DMS53 (cell line): ENCODE measurements at regions not wholly inside any gene's neighbourhood (a gene's known extent, or its start where the extent isn't known, plus 50 kb on each side); places are given as distances from the start of the nearest gene placed in this dataset.

Source experiments
- DNase-seq: peaks from one replicate; lab custom pipeline; 2025; lab: John Stamatoyannopoulos, UW

DNA sequence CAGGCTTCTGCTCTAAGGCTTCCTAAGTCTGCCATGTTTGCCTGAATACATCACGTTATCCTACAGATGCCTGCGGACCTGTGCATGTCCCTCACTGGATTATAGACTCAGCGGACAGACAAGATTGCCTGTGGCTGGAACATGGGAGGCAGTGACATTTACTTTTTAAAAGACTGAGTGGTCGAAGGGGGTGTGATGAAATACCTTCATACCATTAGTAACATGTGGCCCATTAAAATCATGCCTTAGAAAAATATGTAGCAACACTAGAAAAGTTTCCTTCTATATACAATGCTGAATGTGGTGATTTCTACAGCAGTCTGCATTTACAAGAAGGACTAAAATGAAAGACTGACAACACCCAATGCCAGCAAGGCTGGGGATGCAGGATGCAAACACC lies 154.4 kb downstream of the ASB1 start:
- no peak for DNase-seq

DNA sequence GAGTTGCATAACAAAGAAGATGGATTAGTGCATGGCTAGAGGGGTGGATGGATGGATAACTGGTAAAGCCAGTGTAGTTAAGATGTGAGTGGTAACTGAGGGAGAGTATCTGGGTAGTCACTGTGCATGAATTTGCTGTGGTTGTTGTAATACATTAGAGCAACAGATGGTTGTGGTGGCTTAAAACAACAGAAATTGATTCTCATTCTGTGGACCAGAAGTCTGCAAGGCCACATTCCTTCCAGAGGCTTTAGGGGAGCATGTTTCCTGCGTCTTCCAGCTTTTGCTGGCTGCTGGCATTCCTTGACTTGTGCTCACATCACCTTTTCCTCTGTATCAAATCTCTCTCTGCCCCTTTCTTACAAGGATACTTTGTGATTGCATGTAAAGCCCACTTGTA lies 155.4 kb downstream of the ASB1 start:
- no peak for DNase-seq

DNA sequence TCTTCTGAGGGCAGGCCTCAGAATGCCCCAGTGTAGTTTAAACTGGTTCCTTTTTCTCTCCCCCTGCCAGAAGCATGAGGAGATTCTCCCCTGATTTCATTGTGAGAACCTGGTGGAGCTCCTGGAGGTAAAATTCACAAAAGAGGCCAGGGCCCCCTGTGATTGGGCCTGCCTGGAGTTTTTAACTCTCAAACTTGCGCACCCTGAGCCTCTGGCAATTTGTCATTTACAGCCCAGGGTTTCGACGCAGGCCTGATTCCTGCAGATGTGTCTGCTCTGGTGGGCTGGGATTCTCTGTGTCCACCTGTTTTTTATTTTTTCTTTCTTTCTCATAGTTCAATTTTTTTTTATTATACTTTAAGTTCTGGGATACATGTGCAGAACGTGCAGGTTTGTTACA lies 157.9 kb downstream of the ASB1 start:
- DNase-seq = no peak

- no peak for DNase-seq
Observed at GRCh38 chr2:238585836-238586821, 159.4 kb downstream of the ASB1 start.

GRCh38 chr2:238586931-238587775 lies 160.4 kb downstream of the ASB1 start:
- no peak for DNase-seq

DNA sequence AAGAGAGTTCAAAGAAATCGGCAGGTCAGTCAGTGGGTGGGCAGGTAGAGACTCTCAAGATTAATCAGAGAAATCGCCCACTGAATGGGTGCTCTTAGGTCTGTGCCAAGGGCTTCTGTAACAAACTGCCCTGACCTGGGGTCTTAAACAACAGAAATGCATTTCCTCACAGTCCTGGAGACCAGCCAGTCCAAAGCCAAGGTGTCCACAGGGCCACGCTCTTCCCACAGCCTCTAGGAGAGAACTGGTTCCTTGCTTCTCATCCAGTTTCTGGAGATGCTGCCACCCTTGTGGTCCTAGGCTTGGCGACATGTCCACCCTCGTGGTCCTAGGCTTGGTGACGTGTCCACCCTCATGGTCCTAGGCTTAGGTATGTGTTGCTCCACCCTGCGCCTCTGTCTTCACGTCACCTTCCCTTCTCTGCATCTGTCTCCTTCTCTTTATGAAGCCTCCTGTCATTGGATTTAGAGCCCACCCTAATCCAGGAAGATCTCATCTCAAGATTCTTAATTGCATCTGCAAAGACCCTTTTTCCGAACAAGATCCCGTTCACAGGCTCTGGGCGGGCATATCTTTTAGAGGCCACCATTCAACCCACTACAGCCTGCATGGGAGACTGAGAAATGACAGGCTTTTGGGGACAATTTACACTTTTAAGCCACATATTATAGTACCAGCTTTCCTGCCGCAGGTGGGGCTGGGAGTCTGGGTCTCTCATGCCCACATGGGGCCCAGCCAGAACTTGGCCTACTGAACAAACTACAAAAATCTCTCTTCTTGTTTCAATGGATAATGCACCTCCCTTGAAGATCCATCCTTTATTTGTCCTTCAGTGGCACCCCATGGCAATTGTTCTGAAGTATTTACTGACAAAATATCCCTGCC lies 161.3 kb downstream of the ASB1 start:
- DNase-seq = no peak

- no peak for DNase-seq
Observed at GRCh38 chr2:238589591-238590460, 163.1 kb downstream of the ASB1 start.

DNA sequence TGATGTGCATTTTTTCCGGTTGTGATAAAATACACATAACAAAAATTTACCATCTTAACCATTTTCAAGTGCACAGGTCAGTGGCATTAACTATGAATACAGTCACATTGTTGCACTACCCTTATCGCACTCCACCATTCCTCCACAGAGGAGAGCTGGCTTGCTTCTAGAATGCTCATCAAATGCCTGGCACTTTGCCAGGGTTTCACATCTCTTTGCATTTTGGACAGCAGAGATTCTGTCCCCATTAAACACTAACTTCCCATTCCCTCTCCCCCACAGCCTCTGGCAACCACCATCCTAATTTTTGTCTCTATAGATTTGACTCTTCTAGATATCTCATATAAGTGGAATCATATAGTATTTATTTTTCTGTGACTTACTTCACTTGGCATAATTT lies 165.0 kb downstream of the ASB1 start:
- no peak for DNase-seq

DNA sequence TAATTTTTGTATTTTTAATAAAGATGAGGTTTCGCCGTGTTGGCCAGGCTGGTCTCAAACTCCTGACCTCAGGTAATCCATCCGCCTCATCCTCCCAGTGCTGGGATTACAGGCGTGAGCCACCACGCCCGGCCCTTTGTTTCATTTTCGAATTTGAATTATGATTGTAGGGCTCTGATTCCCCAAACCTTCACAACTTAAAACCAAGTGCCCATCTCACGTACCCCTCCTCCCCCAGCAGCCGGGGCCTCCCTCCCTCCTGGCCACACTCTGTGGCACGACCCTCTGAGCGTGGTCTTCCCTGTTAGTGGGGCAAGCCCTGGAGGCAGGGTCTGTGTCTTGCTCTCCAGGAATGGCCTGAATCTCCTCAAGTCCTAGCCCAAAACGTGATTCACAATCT lies 166.5 kb downstream of the ASB1 start:
- DNase-seq = no peak

- DNase-seq = no peak
Observed at GRCh38 chr2:238593678-238594077, 167.0 kb downstream of the ASB1 start.

- DNase-seq = no peak
Observed at GRCh38 chr2:238594796-238595749, 168.3 kb downstream of the ASB1 start.

DNA sequence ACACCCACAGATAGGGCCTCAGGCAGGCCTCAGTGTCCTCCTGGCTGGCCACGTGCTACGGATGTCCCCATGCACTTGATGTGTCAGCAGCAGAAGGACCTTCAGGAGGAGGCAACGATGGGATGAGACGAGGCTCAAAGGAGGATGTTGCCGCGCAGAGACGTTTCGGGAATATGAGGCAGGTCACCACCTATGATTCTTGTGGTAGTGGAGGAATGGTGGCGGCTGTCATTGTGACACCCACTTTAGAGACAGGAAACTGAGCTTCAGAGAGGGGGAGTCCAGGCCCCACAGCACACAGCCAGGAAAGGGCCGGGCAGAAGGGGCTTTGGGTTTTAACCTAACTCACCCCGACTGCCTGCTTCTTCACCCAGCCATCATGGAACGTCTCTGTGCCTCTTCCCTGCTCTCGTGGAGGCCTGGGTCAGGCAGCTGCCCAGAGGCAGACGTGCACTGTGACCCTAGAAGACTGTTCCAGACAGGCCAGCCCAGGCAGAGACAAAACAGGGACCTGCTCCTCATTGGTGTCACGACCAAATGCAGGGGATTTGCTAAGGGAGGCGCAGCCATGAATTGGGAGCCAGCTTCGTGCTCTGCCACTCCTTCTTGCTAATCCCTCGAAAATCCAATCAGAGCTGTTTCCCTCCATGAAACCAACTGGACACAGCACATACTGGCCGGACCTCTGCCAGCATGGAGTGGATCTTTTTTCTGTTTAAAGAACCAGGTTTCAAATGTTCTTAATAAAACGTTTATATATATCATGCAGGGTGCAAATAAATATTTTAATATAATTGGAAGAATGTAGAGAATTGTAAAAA lies 169.2 kb downstream of the ASB1 start:
- DNase-seq = no peak

DNA sequence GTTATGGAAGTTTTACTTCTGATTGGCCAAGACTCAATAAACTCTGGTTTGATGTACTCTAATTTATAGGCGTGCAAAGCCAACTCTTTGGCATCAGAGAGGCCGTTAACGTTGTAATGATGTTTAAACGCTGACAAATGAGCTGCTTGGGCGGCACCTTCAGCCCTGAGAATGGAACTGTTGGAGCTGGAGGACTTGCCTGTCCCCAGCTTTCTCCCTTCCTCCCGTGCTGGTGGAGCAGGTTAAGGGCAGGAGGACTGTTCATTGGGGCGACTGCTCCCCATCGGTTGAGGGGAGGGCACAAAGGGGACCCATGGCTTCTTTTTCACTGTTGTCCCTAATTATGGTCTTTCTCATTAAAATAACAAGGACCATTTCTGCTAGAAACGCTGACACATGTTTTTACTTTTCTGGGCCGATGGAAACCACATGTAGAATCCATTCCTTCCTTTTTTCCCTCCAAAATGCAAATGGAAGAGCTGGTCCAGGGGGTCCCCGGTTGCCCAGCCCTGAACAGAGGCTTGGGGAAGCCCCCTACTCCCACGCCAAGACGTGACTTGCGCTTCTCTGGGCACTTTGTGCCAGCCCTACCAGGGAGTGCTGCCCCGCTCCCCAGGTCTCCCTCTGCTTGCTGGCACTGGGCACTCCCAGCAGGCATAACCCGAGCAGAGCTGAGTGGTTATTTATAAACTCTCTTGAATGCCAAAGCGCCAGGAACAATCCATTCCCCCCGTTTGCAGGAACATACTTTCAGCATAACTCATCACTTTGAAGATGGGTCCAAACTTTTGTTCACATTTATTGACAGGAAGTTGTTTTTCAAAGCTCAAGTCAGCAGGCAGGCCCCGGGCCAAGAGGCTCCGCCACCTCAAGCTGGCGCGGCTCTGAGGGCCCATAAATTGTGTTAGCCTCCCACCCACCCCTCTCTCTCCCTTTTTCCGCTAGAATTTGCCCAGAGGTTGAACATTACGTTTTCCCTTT lies 170.1 kb downstream of the ASB1 start:
- DNase-seq = peak; percentile 34

DNA sequence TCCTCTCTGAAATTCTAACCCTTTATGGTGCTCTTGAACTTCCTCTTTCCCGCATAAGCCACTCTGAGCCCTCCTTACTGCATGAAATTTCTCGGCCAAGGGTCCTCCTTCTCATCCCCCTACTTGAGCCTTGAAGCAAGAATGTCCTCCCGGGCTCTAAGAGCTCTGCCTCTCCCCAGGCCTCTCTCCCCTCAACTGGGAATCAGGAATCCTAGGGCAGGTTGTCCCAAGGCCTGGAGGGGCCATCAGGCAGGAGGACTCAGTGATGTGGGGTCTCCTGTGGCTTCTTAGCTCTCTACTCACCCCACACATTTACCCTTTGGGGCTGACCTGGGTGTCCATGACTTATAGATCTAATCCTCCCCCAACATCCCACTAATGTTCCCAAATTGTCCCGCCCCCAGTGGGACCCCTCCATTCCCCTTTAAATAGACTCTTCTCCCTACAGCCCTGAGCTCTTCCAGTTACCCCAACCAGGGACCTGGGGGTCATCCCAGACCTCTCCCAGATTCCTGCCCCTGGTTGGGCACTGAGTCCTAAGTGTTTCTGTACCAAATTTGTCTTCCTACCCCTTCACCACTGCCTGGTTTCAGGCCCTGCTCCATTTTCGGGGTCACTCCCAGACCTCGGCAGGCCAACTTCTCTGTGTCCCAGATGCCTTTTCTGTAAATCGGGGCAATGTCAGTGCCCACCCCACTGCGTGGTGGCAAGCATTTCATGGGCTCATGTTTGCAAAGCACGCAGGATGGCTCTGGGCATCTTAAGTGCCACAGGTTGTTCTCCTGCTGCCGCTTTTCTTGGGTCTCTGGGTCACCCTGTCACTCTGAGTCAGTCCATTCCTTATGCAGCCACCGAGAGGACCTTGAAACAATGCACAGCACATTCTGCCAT lies 171.2 kb downstream of the ASB1 start:
- DNase-seq = no peak

GRCh38 chr2:238598802-238599530 lies 172.2 kb downstream of the ASB1 start:
- no peak for DNase-seq
